ENCODE measurements at regions not wholly inside any gene's neighbourhood (a gene's known extent, or its start where the extent isn't known, plus 50 kb on each side); places are given as distances from the start of the nearest gene placed in this dataset.

GRCh38 chr10:3270577-3271316 is 98.2 kb upstream of the PITRM1 start:
- Histone ChIP-seq H3K9me3 (ENCODE audit: control insufficient read depth, low read length) (no peaks in the 10 kb centered on the region), H3K4me3 (ENCODE audit: extremely low read depth, insufficient read depth, low read length, poor library complexity, severe bottlenecking) (no peak overlapping the region), H3K4me1 (ENCODE audit: control insufficient read depth, insufficient read depth, low read length, poor library complexity, severe bottlenecking) (no peaks in the 10 kb centered on the region), H3K36me3 (ENCODE audit: control insufficient read depth, insufficient read depth, low read length) (no peaks in the 10 kb centered on the region), H3K27ac (ENCODE audit: low read depth, low read length, severe bottlenecking) (no peak overlapping the region)
- 87 to 94% methylated on average over 15 to 17 of the region's 18 CpGs for WGBS, 2 experiments (ENCODE audit: insufficient coverage in 2 of 2)

- H3K4me1 ChIP-seq (ENCODE audit: control insufficient read depth, insufficient read depth, low read length, poor library complexity, severe bottlenecking), result peaks cover 14% of the 10 kb centered on the region
Measured at GRCh38 chr10:3268025-3268424, 95.4 kb upstream of the PITRM1 start.

GRCh38 chr10:3265088-3265487 is 92.5 kb upstream of the PITRM1 start:
- 91 to 93% methylated on average over 2 to 4 of the region's 4 CpGs for WGBS, 2 experiments (ENCODE audit: insufficient coverage in 2 of 2)
- H3K27ac ChIP-seq (ENCODE audit: low read depth, low read length, severe bottlenecking), result no peak overlapping the region
- no peaks in the 10 kb centered on the region for H3K36me3 ChIP-seq (ENCODE audit: control insufficient read depth, insufficient read depth, low read length)
- no peaks in the 10 kb centered on the region for H3K9me3 ChIP-seq (ENCODE audit: control insufficient read depth, low read length)
- peaks cover 14% of the 10 kb centered on the region for H3K4me1 ChIP-seq (ENCODE audit: control insufficient read depth, insufficient read depth, low read length, poor library complexity, severe bottlenecking)
- no peak overlapping the region for H3K4me3 ChIP-seq (ENCODE audit: extremely low read depth, insufficient read depth, low read length, poor library complexity, severe bottlenecking)

More at GRCh38 chr10:3268025-3268424, 95.4 kb upstream of the PITRM1 start:
- no peak overlapping the region for H3K27ac ChIP-seq (ENCODE audit: low read depth, low read length, severe bottlenecking)
- no peak overlapping the region for H3K4me3 ChIP-seq (ENCODE audit: extremely low read depth, insufficient read depth, low read length, poor library complexity, severe bottlenecking)
- H3K36me3 ChIP-seq (ENCODE audit: control insufficient read depth, insufficient read depth, low read length), result no peaks in the 10 kb centered on the region
- whole genome bisulfite sequencing, 2 experiments (ENCODE audit: insufficient coverage in 2 of 2), result 100% methylated on average over 4 of the region's 6 CpGs
- H3K9me3 ChIP-seq (ENCODE audit: control insufficient read depth, low read length), result no peaks in the 10 kb centered on the region

GRCh38 chr10:3264161-3264761 is 91.7 kb upstream of the PITRM1 start:
- H3K36me3 ChIP-seq (ENCODE audit: control insufficient read depth, insufficient read depth, low read length), result no peaks in the 10 kb centered on the region
- H3K27ac ChIP-seq (ENCODE audit: low read depth, low read length, severe bottlenecking), result peak overlapping the region; percentile 70
- peaks cover 14% of the 10 kb centered on the region for H3K4me1 ChIP-seq (ENCODE audit: control insufficient read depth, insufficient read depth, low read length, poor library complexity, severe bottlenecking)
- 74 to 87% methylated on average over 9 to 11 of the region's 12 CpGs for WGBS, 2 experiments (ENCODE audit: insufficient coverage in 2 of 2)
- no peaks in the 10 kb centered on the region for H3K9me3 ChIP-seq (ENCODE audit: control insufficient read depth, low read length)
- H3K4me3 ChIP-seq (ENCODE audit: extremely low read depth, insufficient read depth, low read length, poor library complexity, severe bottlenecking), result no peak overlapping the region

- 85 to 88% methylated on average over 12 of the region's 12 CpGs for WGBS, 2 experiments (ENCODE audit: insufficient coverage in 2 of 2)
- H3K9me3 ChIP-seq (ENCODE audit: control insufficient read depth, low read length), result no peaks in the 10 kb centered on the region
- H3K4me3 ChIP-seq (ENCODE audit: extremely low read depth, insufficient read depth, low read length, poor library complexity, severe bottlenecking), result no peak overlapping the region
- peak overlapping the region; percentile 70 for H3K27ac ChIP-seq (ENCODE audit: low read depth, low read length, severe bottlenecking)
- H3K4me1 ChIP-seq (ENCODE audit: control insufficient read depth, insufficient read depth, low read length, poor library complexity, severe bottlenecking), result peaks cover 14% of the 10 kb centered on the region
- H3K36me3 ChIP-seq (ENCODE audit: control insufficient read depth, insufficient read depth, low read length), result no peaks in the 10 kb centered on the region
Measured at GRCh38 chr10:3263747-3264146, 91.2 kb upstream of the PITRM1 start.

GRCh38 chr10:3263082-3263481 is 90.5 kb upstream of the PITRM1 start:
- H3K9me3 ChIP-seq (ENCODE audit: control insufficient read depth, low read length), result no peaks in the 10 kb centered on the region
- no peak overlapping the region for H3K27ac ChIP-seq (ENCODE audit: low read depth, low read length, severe bottlenecking)
- H3K4me3 ChIP-seq (ENCODE audit: extremely low read depth, insufficient read depth, low read length, poor library complexity, severe bottlenecking), result no peak overlapping the region
- peaks cover 14% of the 10 kb centered on the region for H3K4me1 ChIP-seq (ENCODE audit: control insufficient read depth, insufficient read depth, low read length, poor library complexity, severe bottlenecking)
- H3K36me3 ChIP-seq (ENCODE audit: control insufficient read depth, insufficient read depth, low read length), result no peaks in the 10 kb centered on the region
- WGBS, 2 experiments (ENCODE audit: insufficient coverage in 2 of 2), result 50 to 100% methylated on average over 1 to 2 of the region's 3 CpGs

GRCh38 chr10:3261921-3262320 is 89.3 kb upstream of the PITRM1 start:
- Histone ChIP-seq H3K9me3 (ENCODE audit: control insufficient read depth, low read length) (no peaks in the 10 kb centered on the region), H3K36me3 (ENCODE audit: control insufficient read depth, insufficient read depth, low read length) (no peaks in the 10 kb centered on the region), H3K4me3 (ENCODE audit: extremely low read depth, insufficient read depth, low read length, poor library complexity, severe bottlenecking) (no peak overlapping the region), H3K27ac (ENCODE audit: low read depth, low read length, severe bottlenecking) (no peak overlapping the region), H3K4me1 (ENCODE audit: control insufficient read depth, insufficient read depth, low read length, poor library complexity, severe bottlenecking) (peaks cover 14% of the 10 kb centered on the region)
- WGBS, 2 experiments (ENCODE audit: insufficient coverage in 2 of 2), result 91 to 96% methylated on average over 5 of the region's 5 CpGs

- Histone ChIP-seq H3K4me3 (ENCODE audit: extremely low read depth, insufficient read depth, low read length, poor library complexity, severe bottlenecking) (no peak overlapping the region), H3K36me3 (ENCODE audit: control insufficient read depth, insufficient read depth, low read length) (no peaks in the 10 kb centered on the region), H3K4me1 (ENCODE audit: control insufficient read depth, insufficient read depth, low read length, poor library complexity, severe bottlenecking) (peaks cover 13% of the 10 kb centered on the region), H3K27ac (ENCODE audit: low read depth, low read length, severe bottlenecking) (no peak overlapping the region), H3K9me3 (ENCODE audit: control insufficient read depth, low read length) (no peaks in the 10 kb centered on the region)
- 86 to 92% methylated on average over 14 to 15 of the region's 18 CpGs for WGBS, 2 experiments (ENCODE audit: insufficient coverage in 2 of 2)
Measured at GRCh38 chr10:3260066-3260834, 87.7 kb upstream of the PITRM1 start.

- H3K27ac ChIP-seq (ENCODE audit: low read depth, low read length, severe bottlenecking), result no peak overlapping the region
- H3K9me3 ChIP-seq (ENCODE audit: control insufficient read depth, low read length), result no peaks in the 10 kb centered on the region
- WGBS, 2 experiments (ENCODE audit: insufficient coverage in 2 of 2), result 94 to 98% methylated on average over 7 to 8 of the region's 11 CpGs
- no peak overlapping the region for H3K4me3 ChIP-seq (ENCODE audit: extremely low read depth, insufficient read depth, low read length, poor library complexity, severe bottlenecking)
- peaks cover 6% of the 10 kb centered on the region for H3K4me1 ChIP-seq (ENCODE audit: control insufficient read depth, insufficient read depth, low read length, poor library complexity, severe bottlenecking)
- H3K36me3 ChIP-seq (ENCODE audit: control insufficient read depth, insufficient read depth, low read length), result no peaks in the 10 kb centered on the region
Measured at GRCh38 chr10:3259499-3259898, 86.9 kb upstream of the PITRM1 start.

- H3K9me3 ChIP-seq (ENCODE audit: control insufficient read depth, low read length), result no peaks in the 10 kb centered on the region
- no peak overlapping the region for H3K27ac ChIP-seq (ENCODE audit: low read depth, low read length, severe bottlenecking)
- H3K36me3 ChIP-seq (ENCODE audit: control insufficient read depth, insufficient read depth, low read length), result no peaks in the 10 kb centered on the region
- H3K4me1 ChIP-seq (ENCODE audit: control insufficient read depth, insufficient read depth, low read length, poor library complexity, severe bottlenecking), result no peaks in the 10 kb centered on the region
- WGBS, 2 experiments (ENCODE audit: insufficient coverage in 2 of 2), result 92 to 93% methylated on average over 6 to 7 of the region's 7 CpGs
- H3K4me3 ChIP-seq (ENCODE audit: extremely low read depth, insufficient read depth, low read length, poor library complexity, severe bottlenecking), result no peak overlapping the region
Measured at GRCh38 chr10:3258394-3258793, 85.8 kb upstream of the PITRM1 start.
